ENCODE measurements at regions not wholly inside any gene's neighbourhood (a gene's known extent, or its start where the extent isn't known, plus 50 kb on each side); places are given as distances from the start of the nearest gene placed in this dataset.

GRCh38 chr3:182612332-182612731 lies 181.0 kb upstream of the ATP11B start:
- TF ChIP-seq, protein P1, sequence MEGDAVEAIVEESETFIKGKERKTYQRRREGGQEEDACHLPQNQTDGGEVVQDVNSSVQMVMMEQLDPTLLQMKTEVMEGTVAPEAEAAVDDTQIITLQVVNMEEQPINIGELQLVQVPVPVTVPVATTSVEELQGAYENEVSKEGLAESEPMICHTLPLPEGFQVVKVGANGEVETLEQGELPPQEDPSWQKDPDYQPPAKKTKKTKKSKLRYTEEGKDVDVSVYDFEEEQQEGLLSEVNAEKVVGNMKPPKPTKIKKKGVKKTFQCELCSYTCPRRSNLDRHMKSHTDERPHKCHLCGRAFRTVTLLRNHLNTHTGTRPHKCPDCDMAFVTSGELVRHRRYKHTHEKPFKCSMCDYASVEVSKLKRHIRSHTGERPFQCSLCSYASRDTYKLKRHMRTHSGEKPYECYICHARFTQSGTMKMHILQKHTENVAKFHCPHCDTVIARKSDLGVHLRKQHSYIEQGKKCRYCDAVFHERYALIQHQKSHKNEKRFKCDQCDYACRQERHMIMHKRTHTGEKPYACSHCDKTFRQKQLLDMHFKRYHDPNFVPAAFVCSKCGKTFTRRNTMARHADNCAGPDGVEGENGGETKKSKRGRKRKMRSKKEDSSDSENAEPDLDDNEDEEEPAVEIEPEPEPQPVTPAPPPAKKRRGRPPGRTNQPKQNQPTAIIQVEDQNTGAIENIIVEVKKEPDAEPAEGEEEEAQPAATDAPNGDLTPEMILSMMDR (conservative IDR thresholded peaks at IDR 0.05; ENCODE audit: low read depth, low read length), result no peak
- no peak for TF ChIP-seq EZH2 (IDR thresholded peaks at IDR 0.05; ENCODE audit: borderline replicate concordance, low read depth, low read length, poor library complexity, severe bottlenecking)
